H9 (cell line): ENCODE measurements at regions not wholly inside any gene's neighbourhood (a gene's known extent, or its start where the extent isn't known, plus 50 kb on each side); places are given as distances from the start of the nearest gene placed in this dataset.

Experiments
- DNase-seq: peaks from one replicate; pipeline ENCODE4 v3.0.0-alpha.2; 2017
- H2AFZ ChIP-seq: one replicate; pipeline ENCODE4 v1.6.1; 2013; ENCODE audit warnings: mild to moderate bottlenecking, low read length, control low read depth, moderate library complexity
- H2AK5ac ChIP-seq: 2 replicates; pipeline ENCODE4 v1.6.1; 2013; ENCODE audit warnings: low read length, control low read depth, mixed read lengths; ENCODE audit not compliant: insufficient read length
- H2BK120ac ChIP-seq: one replicate; pipeline ENCODE4 v1.6.1; 2013; ENCODE audit warnings: low read depth, mild to moderate bottlenecking, low read length, control low read depth, inconsistent platforms; ENCODE audit not compliant: poor library complexity, severe bottlenecking
- H2BK12ac ChIP-seq: 2 replicates; pipeline ENCODE4 v1.6.1; 2013; ENCODE audit warnings: low read length, control low read depth, mixed read lengths, low read depth; ENCODE audit not compliant: insufficient read length
- H2BK15ac ChIP-seq: 2 replicates; pipeline ENCODE4 v1.6.1; 2013; ENCODE audit warnings: low read depth, low read length, control low read depth
- H2BK20ac ChIP-seq: one replicate; pipeline ENCODE4 v1.6.1; 2013; ENCODE audit warnings: low read depth, mild to moderate bottlenecking, low read length, control low read depth, inconsistent platforms; ENCODE audit not compliant: poor library complexity, severe bottlenecking
- H2BK5ac ChIP-seq: 2 replicates; pipeline ENCODE4 v1.6.1; 2013; ENCODE audit warnings: low read length, control low read depth, mixed read lengths; ENCODE audit not compliant: insufficient read length
- H3K14ac ChIP-seq: 2 replicates; pipeline ENCODE4 v1.6.1; 2013; ENCODE audit warnings: low read length, control low read depth; ENCODE audit not compliant: insufficient read depth
- H3K18ac ChIP-seq: 2 replicates; pipeline ENCODE4 v1.6.1; 2013; ENCODE audit warnings: low read depth, mild to moderate bottlenecking, mixed read lengths, low read length, control low read depth; ENCODE audit not compliant: insufficient read length
- H3K23ac ChIP-seq: 2 replicates; pipeline ENCODE4 v1.6.1; 2013; ENCODE audit warnings: low read length, control low read depth, mixed read lengths, low read depth; ENCODE audit not compliant: insufficient read length
- H3K23me2 ChIP-seq: 2 replicates; pipeline ENCODE4 v1.6.1; 2013; ENCODE audit warnings: low read depth, mild to moderate bottlenecking, mixed read lengths, low read length, control low read depth; ENCODE audit not compliant: insufficient read length, poor library complexity, severe bottlenecking
- H3K27ac ChIP-seq: 2 replicates; pipeline ENCODE4 v1.5.1; 2013; ENCODE audit warnings: low read length, control low read depth, mixed read lengths, low read depth; ENCODE audit not compliant: insufficient read length
- H3K27me3 ChIP-seq: 2 replicates; pipeline ENCODE4 v1.6.1; 2013; ENCODE audit warnings: low read length, control low read depth, inconsistent platforms; ENCODE audit not compliant: insufficient read depth
- H3K4ac ChIP-seq: 2 replicates; pipeline ENCODE4 v1.6.1; 2013; ENCODE audit warnings: low read depth, mild to moderate bottlenecking, control low read depth, inconsistent platforms, low read length, moderate library complexity
- H3K4me1 ChIP-seq: 2 replicates; pipeline ENCODE4 v1.6.1; 2013; ENCODE audit warnings: low read length, control low read depth, inconsistent platforms; ENCODE audit not compliant: insufficient read depth
- H3K4me2 ChIP-seq: 2 replicates; pipeline ENCODE4 v1.6.1; 2013; ENCODE audit warnings: low read length, control low read depth, mixed read lengths; ENCODE audit not compliant: insufficient read length, insufficient read depth
- H3K56ac ChIP-seq: 2 replicates; pipeline ENCODE4 v1.6.1; 2013; ENCODE audit warnings: low read depth, mild to moderate bottlenecking, mixed read lengths, low read length, control low read depth; ENCODE audit not compliant: insufficient read length
- H3K79me1 ChIP-seq: 2 replicates; pipeline ENCODE4 v1.6.1; 2013; ENCODE audit warnings: low read depth, mild to moderate bottlenecking, moderate library complexity, low read length, control low read depth, inconsistent platforms; ENCODE audit not compliant: insufficient read depth, poor library complexity, severe bottlenecking
- H3K79me2 ChIP-seq: 2 replicates; pipeline ENCODE4 v1.6.1; 2013; ENCODE audit warnings: low read length, control low read depth, inconsistent platforms; ENCODE audit not compliant: insufficient read depth
- H3K9ac ChIP-seq: 2 replicates; pipeline ENCODE4 v1.6.1; 2013; ENCODE audit warnings: low read length, control low read depth, mixed read lengths; ENCODE audit not compliant: insufficient read length; ENCODE audit errors: extremely low read depth
- H3K9me3 ChIP-seq: one replicate; pipeline ENCODE4 v1.6.1; 2013; ENCODE audit warnings: low read depth, low read length, inconsistent platforms; ENCODE audit not compliant: control insufficient read depth
- H3T11ph ChIP-seq: one replicate; pipeline ENCODE4 v1.6.1; 2013; ENCODE audit warnings: mild to moderate bottlenecking, low read length, control low read depth, inconsistent platforms
- H4K20me1 ChIP-seq: one replicate; pipeline ENCODE4 v1.6.1; 2013; ENCODE audit not compliant: control insufficient read depth, insufficient read length, insufficient read depth
- H4K5ac ChIP-seq: 2 replicates; pipeline ENCODE4 v1.6.1; 2013; ENCODE audit warnings: low read depth, mild to moderate bottlenecking, mixed read lengths, low read length, control low read depth; ENCODE audit not compliant: insufficient read length
- H4K8ac ChIP-seq: replicated peaks from 2 replicates; pipeline ENCODE4 v1.6.1; 2013; ENCODE audit warnings: low read length, control low read depth, mixed read lengths, low read depth; ENCODE audit not compliant: insufficient read length
- H4K91ac ChIP-seq: 2 replicates; pipeline ENCODE4 v1.6.1; 2013; ENCODE audit warnings: low read depth, mild to moderate bottlenecking, moderate library complexity, mixed read lengths, low read length, control low read depth; ENCODE audit not compliant: insufficient read length
- H3K27ac Mint-ChIP-seq, 3 experiments: 2 replicates in 2 of 3; 3 replicates in 1 of 3; pipeline ENCODE4 v1.8.0; 2020 to 2021; ENCODE audit warnings: mixed read lengths in 3 of 3, mild to moderate bottlenecking in 1 of 3, moderate library complexity in 1 of 3
- H3K27me3 Mint-ChIP-seq: 2 replicates; pipeline ENCODE4 v1.8.0; 2021; ENCODE audit warnings: low read depth, mild to moderate bottlenecking, moderate library complexity, mixed read lengths
- H3K36me3 Mint-ChIP-seq, 3 experiments: 2 replicates in 2 of 3; 3 replicates in 1 of 3; pipeline ENCODE4 v1.8.0; 2020 to 2021; ENCODE audit warnings: low read depth in 3 of 3, mixed read lengths in 3 of 3; ENCODE audit not compliant: insufficient read depth in 1 of 3
- H3K4me1 Mint-ChIP-seq, 2 experiments: 2 replicates each; pipeline ENCODE4 v1.8.0; 2020; ENCODE audit warnings: mixed read lengths in 2 of 2
- H3K4me3 Mint-ChIP-seq, 2 experiments: 2 replicates in 1 of 2; 3 replicates in 1 of 2; pipeline ENCODE4 v1.8.0; 2020 to 2021; ENCODE audit warnings: mild to moderate bottlenecking in 2 of 2, mixed read lengths in 2 of 2, moderate library complexity in 1 of 2
- H3K9me3 Mint-ChIP-seq, 2 experiments: 2 replicates in 1 of 2; 3 replicates in 1 of 2; pipeline ENCODE4 v1.8.0; 2020; ENCODE audit warnings: mild to moderate bottlenecking in 2 of 2, mixed read lengths in 2 of 2, moderate library complexity in 1 of 2
- CTCF ChIP-seq: fragments of 200-600 bp; sonication (generic); conservative IDR thresholded peaks from 3 replicates; pipeline ENCODE4 v1.8.0; 2021; ENCODE audit warnings: antibody characterized with exemption, mild to moderate bottlenecking
- WGBS: extraction: QIAGEN DNeasy Blood & Tissue Kit; methylation state at CpG from one replicate; pipeline ENCODE4 v1.1.7; 2013; ENCODE audit warnings: missing lambda C conversion rate, low lambda C conversion rate, mixed read lengths; ENCODE audit not compliant: insufficient read length; ENCODE audit errors: extremely low coverage; 5-methylcytosine and 5-hydroxymethylcytosine counted together

GRCh38 chr19:13622766-13623715, 116.8 kb upstream of the CACNA1A start:
- no peak overlapping the region for H3K23ac ChIP-seq
- H3T11ph ChIP-seq = no peak overlapping the region
- H3K9ac ChIP-seq = no peak overlapping the region
- no peaks in the 10 kb centered on the region for H3K9me3 ChIP-seq
- H3K23me2 ChIP-seq = no peaks in the 10 kb centered on the region
- H3K4ac ChIP-seq = no peak overlapping the region
- no peak overlapping the region for H3K27ac ChIP-seq
- H3K18ac ChIP-seq = no peak overlapping the region
- Mint-ChIP-seq H3K9me3 (no peaks in the 10 kb centered on the region), H3K27me3 (peaks cover 17% of the 10 kb centered on the region), H3K27ac (peak overlapping the region in 2 of 3 experiments; percentile 85 to 94; a peak in 4 of 7 replicates), H3K4me3 (peak overlapping the region; percentile 13 to 53; a peak in 4 of 5 replicates), H3K4me1 (peaks cover 53 to 56% of the 10 kb centered on the region in 2 experiments), H3K36me3 (no peaks in the 10 kb centered on the region; a peak in 1 of 7 replicates)
- peak overlapping the region; percentile 22 for H3K4me2 ChIP-seq
- no peak for DNase-seq
- no peaks in the 10 kb centered on the region for H4K20me1 ChIP-seq
- H3K4me1 ChIP-seq = peaks cover 17% of the 10 kb centered on the region
- no peak overlapping the region for H4K91ac ChIP-seq
- WGBS = no CpG with 5 or more reads among the region's 18 CpGs
- H4K8ac ChIP-seq = no peak overlapping the region
- no peak overlapping the region for H2AK5ac ChIP-seq
- H2BK120ac ChIP-seq = no peak overlapping the region
- no peak overlapping the region for H3K56ac ChIP-seq
- H3K79me1 ChIP-seq = no peaks in the 10 kb centered on the region
- no peak overlapping the region for H2BK12ac ChIP-seq
- H4K5ac ChIP-seq = no peak overlapping the region
- no peak overlapping the region for H3K14ac ChIP-seq
- H2BK15ac ChIP-seq = no peak overlapping the region
- H2BK5ac ChIP-seq = no peak overlapping the region
- no peak for TF ChIP-seq CTCF
- H2AFZ ChIP-seq = no peak overlapping the region
- H3K79me2 ChIP-seq = no peaks in the 10 kb centered on the region
- H3K27me3 ChIP-seq = no peaks in the 10 kb centered on the region
- H2BK20ac ChIP-seq = no peak overlapping the region
